ENCODE measurements at regions not wholly inside any gene's neighbourhood (a gene's known extent, or its start where the extent isn't known, plus 50 kb on each side); places are given as distances from the start of the nearest gene placed in this dataset.

- TF ChIP-seq CTCF (IDR thresholded peaks at IDR 0.05) (no peak), POLR2AphosphoS5 (IDR thresholded peaks at IDR 0.05; ENCODE audit: low read depth, low read length) (no peak), SIN3A (IDR thresholded peaks at IDR 0.05; ENCODE audit: borderline replicate concordance, insufficient read depth, low read depth, low read length) (no peak), REST (IDR thresholded peaks at IDR 0.05; ENCODE audit: insufficient read depth in 1 of 2, low read depth in 2 of 2, low read length in 1 of 2) (no peak)
Measured at GRCh38 chr6:80903711-80904110, 797.2 kb downstream of the BCKDHB start.
